HepG2 (cell line): ENCODE measurements at regions not wholly inside any gene's neighbourhood (a gene's known extent, or its start where the extent isn't known, plus 50 kb on each side); places are given as distances from the start of the nearest gene placed in this dataset.

Experiments used
- ATAC-seq: fragments of 200-7000 bp; cut with Tn5 transposase; 3 replicates; pipeline ENCODE4 v1.9.1; 2020; ENCODE audit warnings: mild to moderate bottlenecking, moderate library complexity
- BruUV-seq: library from RNA; stranded (reverse); fragments of 400-500 nt; replicated peaks from 2 replicates; lab custom pipeline; 2021; lab: Mats Ljungman, UMichigan
- CTCF ChIA-PET: fragments of 300-600 bp; formaldehyde crosslinking; extraction: SDS; loops from one replicate; lab custom pipeline; 2021; ENCODE audit warnings: low total read pairs, inconsistent platforms, low intra/inter-chr PET ratio; lab: Yijun Ruan, JAX
- POLR2A ChIA-PET: fragments of 350-600 bp; sonication (Branson Sonifier 250); formaldehyde crosslinking; loops from one replicate; lab custom pipeline; 2020; ENCODE audit warnings: antibody characterized with exemption, inconsistent platforms; lab: Yijun Ruan, JAX
- DNase-seq: peaks from one replicate; pipeline ENCODE4 v3.0.0-alpha.2; 2015; ENCODE audit warnings: low spot score
- FAIRE-seq: peaks from 3 replicates; lab custom pipeline; 2011; peaks lifted over from hg19 to GRCh38; lab: Jason Lieb, UNC
- H2AFZ ChIP-seq: one replicate; pipeline ENCODE4 v1.6.1; 2011; ENCODE audit warnings: low read length, inconsistent platforms
- H3K27ac ChIP-seq: fragments of 300-600 bp; 3 replicates; pipeline ENCODE4 v1.8.0; 2011; ENCODE audit warnings: mixed run types, mild to moderate bottlenecking, mixed read lengths, low read length, inconsistent platforms; ENCODE audit not compliant: insufficient read depth; ENCODE audit errors: extremely low read length
- H3K27me3 ChIP-seq, 2 experiments: fragments of 200-600 bp in 1 of 2; 2 replicates in 1 of 2; 3 replicates in 1 of 2; pipeline versions ENCODE4 v1.6.0 to v1.8.0; 2011; ENCODE audit warnings: low read length in 2 of 2, mild to moderate bottlenecking in 2 of 2, moderate library complexity in 2 of 2, inconsistent platforms in 1 of 2; ENCODE audit not compliant: insufficient read depth in 2 of 2, control insufficient read depth in 1 of 2
- H3K36me3 ChIP-seq, 2 experiments: fragments of 200-600 bp in 1 of 2; replicated peaks in 1 of 2; 2 replicates in 1 of 2; 3 replicates in 1 of 2; pipeline versions ENCODE4 v1.5.1 to v1.8.0; 2011; ENCODE audit warnings: low read length in 2 of 2, inconsistent platforms in 1 of 2; ENCODE audit not compliant: insufficient read depth in 2 of 2, control insufficient read depth in 1 of 2
- H3K4me1 ChIP-seq: 2 replicates; pipeline ENCODE4 v1.5.1; 2012; ENCODE audit warnings: low read length, inconsistent platforms; ENCODE audit not compliant: insufficient read depth
- H3K4me2 ChIP-seq: 2 replicates; pipeline ENCODE4 v1.6.0; 2011; ENCODE audit warnings: low read depth, low read length, inconsistent platforms
- H3K4me3 ChIP-seq, 3 experiments: fragments of 200-600 bp in 1 of 3; sonication (generic), shearing (Covaris generic) in 1 of 3; replicated peaks in 1 of 3; 2 replicates each; pipeline ENCODE4 v1.5.1; 2011 to 2016; ENCODE audit warnings: low read length in 3 of 3, inconsistent platforms in 2 of 3, low read depth in 2 of 3, mild to moderate bottlenecking in 2 of 3, control low read depth in 1 of 3, mixed read lengths in 1 of 3; ENCODE audit not compliant: insufficient read depth in 1 of 3
- H3K79me2 ChIP-seq: one replicate; pipeline ENCODE4 v1.6.1; 2011; ENCODE audit warnings: low read length, inconsistent platforms; ENCODE audit not compliant: insufficient read depth
- H3K9ac ChIP-seq: 2 replicates; pipeline ENCODE4 v1.6.0; 2011; ENCODE audit warnings: mild to moderate bottlenecking, low read depth, low read length, inconsistent platforms; ENCODE audit not compliant: insufficient read depth
- H3K9me3 ChIP-seq: 2 replicates; pipeline ENCODE4 v1.5.1; 2012; ENCODE audit warnings: mild to moderate bottlenecking, low read length
- H4K20me1 ChIP-seq: 2 replicates; pipeline ENCODE4 v1.6.0; 2011; ENCODE audit warnings: inconsistent platforms, mild to moderate bottlenecking, low read length, moderate library complexity; ENCODE audit not compliant: insufficient read depth
- POGZ ChIP-seq: sonication (generic); formaldehyde crosslinking; IDR thresholded peaks from 2 replicates; pipeline ENCODE4 v1.4.0; 2020; ENCODE audit warnings: mild to moderate bottlenecking, missing genetic modification reagents
- SMC3 ChIP-seq: IDR thresholded peaks from 2 replicates; pipeline ENCODE4 v1.6.1; 2011; ENCODE audit warnings: low read length, improper control_type of control experiment
- STAG1 ChIP-seq: sonication (generic); formaldehyde crosslinking; IDR thresholded peaks from 2 replicates; pipeline ENCODE4 v1.4.0; 2020; ENCODE audit warnings: missing genetic modification reagents
- ZNF282 ChIP-seq: fragments of 450-650 bp; IDR thresholded peaks from 2 replicates; pipeline ENCODE4 v1.6.1; 2018; ENCODE audit not compliant: partially characterized antibody
- ZNF761 ChIP-seq: sonication (generic); formaldehyde crosslinking; conservative IDR thresholded peaks from 2 replicates; pipeline ENCODE4 v1.4.0; 2020; ENCODE audit warnings: mild to moderate bottlenecking, missing genetic modification reagents
- WGBS: methylation state at CpG from one replicate; pipeline ENCODE4 v1.1.6; 2017; ENCODE audit warnings: low lambda C conversion rate; 5-methylcytosine and 5-hydroxymethylcytosine counted together
- in situ Hi-C: cut with HindIII; loops from 2 replicates; pipeline ENCODE4 v1.10.0; 2017; ENCODE audit warnings: low pct_unique_long_range_greater_than_20kb; ENCODE audit not compliant: extremely low pct_ligation_motif_present
- intact Hi-C: fragments of 100-400 bp; cut with micrococcal nuclease; formaldehyde crosslinking; loops from one replicate; pipeline ENCODE4 v1.10.0; 2022; ENCODE audit not compliant: unreplicated experiment
- TF ChIP-seq, protein P1 (sequence below): sonication (generic); formaldehyde crosslinking; IDR thresholded peaks from 2 replicates; pipeline ENCODE4 v1.5.0; 2020; ENCODE audit warnings: missing genetic modification reagents
- TF ChIP-seq, protein P2 (sequence below): sonication (generic); formaldehyde crosslinking; IDR thresholded peaks from 2 replicates; pipeline ENCODE4 v1.4.0; 2020; ENCODE audit warnings: missing genetic modification reagents, borderline replicate concordance
- TF ChIP-seq, protein P3 (sequence below): sonication (generic); formaldehyde crosslinking; IDR thresholded peaks from 2 replicates; pipeline ENCODE4 v1.5.0; 2020; ENCODE audit warnings: mild to moderate bottlenecking, missing genetic modification reagents, moderate library complexity

DNA sequence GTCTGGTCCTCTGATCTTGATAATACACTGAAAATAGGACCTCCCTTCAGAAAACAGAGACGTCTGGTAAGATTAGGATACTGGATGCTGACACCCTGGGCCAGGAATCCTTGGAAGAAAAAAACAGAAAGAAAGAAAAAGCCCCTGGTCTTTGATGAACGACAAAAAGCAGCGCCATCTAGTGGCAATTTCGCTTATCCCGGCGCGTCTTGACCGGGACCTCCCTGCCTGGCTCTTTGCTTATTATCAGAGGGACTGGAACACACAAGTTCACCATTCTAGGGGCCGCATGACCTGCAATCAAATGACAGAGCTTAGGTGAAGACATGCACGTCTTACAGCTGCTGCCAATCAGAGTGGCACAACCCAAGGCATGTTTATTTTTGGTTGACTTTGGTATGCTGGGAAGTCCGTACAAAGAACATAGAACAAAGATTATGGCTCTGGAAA lies 114.9 kb upstream of the NFIB start:
- Histone ChIP-seq H2AFZ (no peak overlapping the region), H3K36me3 (no peaks in the 10 kb centered on the region), H3K27me3 (peaks cover 0 to 2% of the 10 kb centered on the region in 2 experiments; a peak in 1 of 5 replicates), H3K4me3 (no peak overlapping the region), H4K20me1 (no peaks in the 10 kb centered on the region), H3K4me2 (no peak overlapping the region), H3K9me3 (no peaks in the 10 kb centered on the region), H3K4me1 (no peaks in the 10 kb centered on the region), H3K79me2 (no peaks in the 10 kb centered on the region)
- ChIA-PET CTCF (interaction anchor here (1.0 to 1.1 kb wide), 2 partner anchors 359 to 1001 kb away, joined by 3 read pairs; no protein-coding TSS in a partner anchor), POLR2A (no interaction called here)
- in situ Hi-C loops (loop anchor here (10.0 kb wide), 1 partner anchor 1004 kb away; no protein-coding TSS in a partner anchor), intact Hi-C loops (loop anchor here (1.0 to 5.0 kb wide), 3 partner anchors 1002 to 1392 kb away; no protein-coding TSS in a partner anchor)
- FAIRE-seq: no peak
- peak; percentile 53 for TF ChIP-seq STAG1 (CRISPR knock-in tag)
- TF ChIP-seq, protein P1, sequence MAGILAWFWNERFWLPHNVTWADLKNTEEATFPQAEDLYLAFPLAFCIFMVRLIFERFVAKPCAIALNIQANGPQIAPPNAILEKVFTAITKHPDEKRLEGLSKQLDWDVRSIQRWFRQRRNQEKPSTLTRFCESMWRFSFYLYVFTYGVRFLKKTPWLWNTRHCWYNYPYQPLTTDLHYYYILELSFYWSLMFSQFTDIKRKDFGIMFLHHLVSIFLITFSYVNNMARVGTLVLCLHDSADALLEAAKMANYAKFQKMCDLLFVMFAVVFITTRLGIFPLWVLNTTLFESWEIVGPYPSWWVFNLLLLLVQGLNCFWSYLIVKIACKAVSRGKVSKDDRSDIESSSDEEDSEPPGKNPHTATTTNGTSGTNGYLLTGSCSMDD (CRISPR knock-in tag): no peak
- no peak for TF ChIP-seq ZNF282
- TF ChIP-seq, protein P2, sequence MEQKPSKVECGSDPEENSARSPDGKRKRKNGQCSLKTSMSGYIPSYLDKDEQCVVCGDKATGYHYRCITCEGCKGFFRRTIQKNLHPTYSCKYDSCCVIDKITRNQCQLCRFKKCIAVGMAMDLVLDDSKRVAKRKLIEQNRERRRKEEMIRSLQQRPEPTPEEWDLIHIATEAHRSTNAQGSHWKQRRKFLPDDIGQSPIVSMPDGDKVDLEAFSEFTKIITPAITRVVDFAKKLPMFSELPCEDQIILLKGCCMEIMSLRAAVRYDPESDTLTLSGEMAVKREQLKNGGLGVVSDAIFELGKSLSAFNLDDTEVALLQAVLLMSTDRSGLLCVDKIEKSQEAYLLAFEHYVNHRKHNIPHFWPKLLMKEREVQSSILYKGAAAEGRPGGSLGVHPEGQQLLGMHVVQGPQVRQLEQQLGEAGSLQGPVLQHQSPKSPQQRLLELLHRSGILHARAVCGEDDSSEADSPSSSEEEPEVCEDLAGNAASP (CRISPR knock-in tag): no peak
- TF ChIP-seq ZNF761 (CRISPR knock-in tag): no peak
- TF ChIP-seq, protein P3, sequence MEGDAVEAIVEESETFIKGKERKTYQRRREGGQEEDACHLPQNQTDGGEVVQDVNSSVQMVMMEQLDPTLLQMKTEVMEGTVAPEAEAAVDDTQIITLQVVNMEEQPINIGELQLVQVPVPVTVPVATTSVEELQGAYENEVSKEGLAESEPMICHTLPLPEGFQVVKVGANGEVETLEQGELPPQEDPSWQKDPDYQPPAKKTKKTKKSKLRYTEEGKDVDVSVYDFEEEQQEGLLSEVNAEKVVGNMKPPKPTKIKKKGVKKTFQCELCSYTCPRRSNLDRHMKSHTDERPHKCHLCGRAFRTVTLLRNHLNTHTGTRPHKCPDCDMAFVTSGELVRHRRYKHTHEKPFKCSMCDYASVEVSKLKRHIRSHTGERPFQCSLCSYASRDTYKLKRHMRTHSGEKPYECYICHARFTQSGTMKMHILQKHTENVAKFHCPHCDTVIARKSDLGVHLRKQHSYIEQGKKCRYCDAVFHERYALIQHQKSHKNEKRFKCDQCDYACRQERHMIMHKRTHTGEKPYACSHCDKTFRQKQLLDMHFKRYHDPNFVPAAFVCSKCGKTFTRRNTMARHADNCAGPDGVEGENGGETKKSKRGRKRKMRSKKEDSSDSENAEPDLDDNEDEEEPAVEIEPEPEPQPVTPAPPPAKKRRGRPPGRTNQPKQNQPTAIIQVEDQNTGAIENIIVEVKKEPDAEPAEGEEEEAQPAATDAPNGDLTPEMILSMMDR (CRISPR knock-in tag): peak; percentile 70
- peak; percentile 56; the same call in 1 of the 2 replicates for TF ChIP-seq SMC3
- TF ChIP-seq POGZ: no peak
- TF ChIP-seq, all 625 proteins: peak for 3
- ATAC-seq (peak; percentile 94), DNase-seq (peak; percentile 25)
- WGBS: 7% methylated on average over 11 of the region's 11 CpGs
- BruUV-seq: no TSS peak
- H3K27ac ChIP-seq: no peak overlapping the region
- no peak overlapping the region for H3K9ac ChIP-seq
